Right kidney (tissue), 1 donor: ENCODE measurements at regions not wholly inside any gene's neighbourhood (a gene's known extent, or its start where the extent isn't known, plus 50 kb on each side); places are given as distances from the start of the nearest gene placed in this dataset.

Source experiments
- DNase-seq: peaks from one replicate; pipeline ENCODE4 v3.0.0-alpha.2; 2016

GRCh38 chrX:109843963-109844751 is 111.1 kb upstream of the ACSL4 start:
- no peak for DNase-seq

- DNase-seq: no peak
Observed at GRCh38 chrX:109844986-109845385, 111.9 kb upstream of the ACSL4 start.

DNA sequence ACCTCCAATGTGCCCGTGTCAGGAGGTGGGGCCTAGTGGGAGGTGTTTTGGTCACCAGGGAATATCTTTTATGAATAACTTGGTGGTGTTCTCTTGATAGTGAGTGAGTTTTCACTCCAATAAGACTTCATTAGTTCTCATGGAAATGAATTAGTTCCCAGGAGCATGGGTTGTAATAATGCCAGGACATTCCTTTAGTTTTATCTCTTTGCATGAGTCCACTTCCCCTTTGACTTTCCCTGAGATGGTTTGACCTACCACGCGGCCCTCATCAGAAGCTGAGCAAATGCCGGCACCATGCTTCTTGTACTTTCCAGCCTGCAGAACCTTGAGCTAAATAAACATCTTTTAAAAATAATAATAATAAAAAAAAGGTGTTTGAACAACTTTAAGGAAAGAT is 112.9 kb upstream of the ACSL4 start:
- DNase-seq: no peak

- DNase-seq: no peak
Observed at GRCh38 chrX:109847257-109848187, 114.5 kb upstream of the ACSL4 start.

GRCh38 chrX:109848461-109849050 is 115.5 kb upstream of the ACSL4 start:
- DNase-seq: no peak

DNA sequence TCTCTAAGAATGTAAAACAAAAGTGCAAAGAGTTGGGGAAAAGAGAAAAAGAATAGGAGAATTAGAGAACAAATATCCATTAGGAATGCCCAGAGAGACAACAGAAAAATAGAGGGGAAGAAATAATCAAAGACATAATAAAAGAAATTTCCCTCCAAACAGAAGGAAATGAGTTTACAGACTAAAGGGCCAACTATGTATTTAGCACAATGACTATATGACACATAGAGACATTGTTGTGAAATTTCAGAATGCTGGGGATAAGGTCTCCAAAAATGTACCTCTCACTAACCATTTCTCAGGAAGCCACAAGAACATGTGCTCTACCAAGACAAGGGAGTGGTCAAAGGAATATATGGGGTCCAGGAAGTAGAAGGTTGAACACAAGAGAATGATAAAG is 121.0 kb upstream of the ACSL4 start:
- no peak for DNase-seq

DNA sequence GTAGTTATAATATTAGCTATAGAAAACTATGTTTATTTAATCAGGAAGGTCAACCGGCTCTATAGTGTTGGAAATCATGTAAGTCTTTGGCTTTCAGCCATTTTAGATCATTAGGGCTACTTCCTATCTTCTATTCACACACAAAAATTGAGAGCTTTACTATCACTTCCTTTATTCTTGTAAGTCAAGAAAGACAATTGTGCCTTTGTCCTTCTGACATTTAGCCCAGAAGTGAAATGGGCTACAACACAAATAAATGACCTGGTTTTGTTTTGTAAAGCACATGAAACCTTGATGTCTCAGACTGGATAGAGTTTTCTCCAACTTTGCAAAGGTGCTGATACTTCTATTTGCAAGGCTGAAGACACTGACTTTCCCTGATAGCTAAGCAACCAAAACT is 122.4 kb upstream of the ACSL4 start:
- DNase-seq: no peak

DNA sequence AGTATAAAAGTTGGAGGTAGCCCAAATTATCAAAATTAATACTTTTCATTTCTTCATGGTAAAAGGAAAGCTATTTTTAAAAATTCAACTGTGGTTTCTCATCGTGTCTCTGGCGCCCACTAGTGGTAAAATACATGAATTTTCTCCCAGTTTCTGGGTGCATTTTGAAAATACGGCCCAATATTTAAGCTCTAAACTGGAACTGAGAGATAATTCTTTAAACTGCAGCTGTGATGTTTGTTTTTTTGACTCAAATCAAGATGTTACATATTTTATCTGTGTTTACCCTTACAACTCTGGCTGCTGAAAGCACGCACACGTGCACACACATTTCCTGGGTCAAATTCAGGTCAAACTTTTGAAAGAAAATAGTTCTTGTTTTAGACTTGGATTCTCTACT is 123.9 kb upstream of the ACSL4 start:
- DNase-seq: no peak

DNA sequence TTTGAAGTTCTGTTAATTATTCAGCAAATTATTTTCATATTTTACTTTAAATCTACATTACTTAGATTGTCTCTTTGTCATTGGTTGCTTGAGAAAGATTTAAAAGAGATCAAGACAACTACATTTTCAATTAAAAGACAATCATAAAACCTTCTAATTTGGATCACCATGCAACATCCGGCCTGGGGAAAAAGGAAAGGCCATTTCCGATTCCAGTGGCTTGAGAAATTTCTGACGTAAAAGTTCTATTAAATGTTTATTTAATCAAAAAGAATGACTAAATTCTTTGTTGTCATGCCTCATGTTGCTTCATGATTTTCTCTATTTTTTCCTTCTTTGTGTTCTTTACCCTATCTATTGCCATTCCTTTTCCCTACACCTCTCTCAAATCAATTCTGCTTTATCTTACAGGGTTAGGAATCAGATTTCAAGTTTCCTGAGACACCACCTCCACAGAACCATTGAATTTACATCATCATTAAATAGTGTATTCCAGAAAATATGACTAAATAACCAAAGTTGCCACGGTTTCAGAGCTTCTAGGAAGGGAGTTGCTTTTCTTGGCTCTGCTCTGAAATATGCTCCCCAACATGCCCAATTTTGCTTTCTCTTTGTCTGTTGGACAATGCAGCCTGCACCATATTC is 124.6 kb upstream of the ACSL4 start:
- no peak for DNase-seq

DNA sequence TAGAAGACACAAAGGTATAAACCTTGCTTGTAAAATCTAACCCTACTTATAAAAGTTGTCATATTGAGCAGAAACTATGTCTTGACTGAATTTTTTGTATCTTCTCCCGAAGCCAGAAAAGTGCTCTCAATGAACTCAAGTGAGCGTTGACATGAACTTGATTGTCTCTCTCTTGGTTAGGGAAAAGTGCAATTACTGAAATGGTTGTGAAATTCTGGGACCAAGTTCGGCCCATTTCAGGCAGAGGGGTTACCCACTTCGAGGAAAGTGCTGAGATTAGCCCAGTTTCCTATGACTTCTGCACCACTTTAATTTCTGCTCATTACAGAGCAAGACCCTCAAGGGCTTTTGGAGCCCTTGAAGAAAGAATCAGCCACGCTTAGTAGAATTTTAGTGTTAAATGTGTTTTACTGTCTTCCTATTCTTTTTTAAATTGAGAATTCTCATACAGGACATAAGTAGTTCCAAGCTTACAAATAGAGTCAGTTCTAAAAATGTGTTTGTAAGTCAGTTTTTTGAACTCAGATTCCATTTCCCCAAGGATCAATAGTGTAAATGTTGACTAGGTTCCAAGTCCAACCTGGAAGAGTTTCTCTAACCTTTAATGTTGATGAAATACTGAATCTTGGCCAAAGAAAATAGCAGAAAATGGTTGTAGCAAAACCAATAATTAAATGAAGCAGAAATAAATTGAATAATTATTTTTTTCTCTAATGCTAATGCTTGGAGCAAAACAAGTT is 125.7 kb upstream of the ACSL4 start:
- no peak for DNase-seq

GRCh38 chrX:109859651-109860050 is 126.6 kb upstream of the ACSL4 start:
- DNase-seq: no peak

GRCh38 chrX:109862433-109862832 is 129.4 kb upstream of the ACSL4 start:
- no peak for DNase-seq

DNA sequence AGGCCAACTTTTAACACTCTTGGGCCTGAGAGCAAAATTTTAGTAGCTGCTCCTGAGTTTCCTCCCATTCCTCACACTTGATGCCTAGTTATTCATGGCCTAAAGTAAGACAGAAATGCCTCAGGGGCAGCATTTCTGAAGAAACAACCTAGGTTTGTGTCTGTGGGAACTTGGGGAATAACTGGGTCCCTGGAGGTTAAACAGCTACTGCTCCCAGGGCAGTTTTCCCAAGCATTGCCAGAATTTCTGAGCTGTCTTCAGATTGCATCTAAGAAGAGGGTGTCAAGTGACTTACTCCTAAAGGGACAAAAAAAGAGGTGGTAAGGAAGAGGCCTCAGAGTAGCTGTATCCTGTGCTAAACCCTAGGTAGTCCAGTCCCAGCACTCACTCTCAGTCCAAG is 130.8 kb upstream of the ACSL4 start:
- DNase-seq: no peak

- DNase-seq: no peak
Observed at GRCh38 chrX:109871121-109871888, 131.6 kb upstream of the TMEM164 start.

GRCh38 chrX:109872021-109872732 is 130.7 kb upstream of the TMEM164 start:
- no peak for DNase-seq

DNA sequence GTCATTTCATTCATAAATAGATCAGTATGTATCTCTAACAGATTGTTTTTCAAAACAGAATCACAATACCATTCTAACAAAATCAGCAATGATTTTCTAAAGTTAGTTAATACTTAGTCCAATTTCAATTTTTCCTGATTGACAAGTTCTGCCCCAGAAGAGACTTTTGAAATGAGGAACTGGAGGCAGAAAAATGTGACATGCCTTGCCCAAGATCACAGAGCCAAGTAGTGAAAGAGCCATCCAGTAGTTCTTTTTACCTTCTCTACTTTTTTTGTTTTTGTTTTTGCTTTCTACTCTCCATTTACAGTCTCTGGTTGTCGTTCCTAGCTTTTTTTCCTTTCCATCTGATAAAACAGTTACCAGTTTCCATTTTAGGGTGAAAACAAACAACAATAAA is 129.3 kb upstream of the TMEM164 start:
- DNase-seq: no peak

DNA sequence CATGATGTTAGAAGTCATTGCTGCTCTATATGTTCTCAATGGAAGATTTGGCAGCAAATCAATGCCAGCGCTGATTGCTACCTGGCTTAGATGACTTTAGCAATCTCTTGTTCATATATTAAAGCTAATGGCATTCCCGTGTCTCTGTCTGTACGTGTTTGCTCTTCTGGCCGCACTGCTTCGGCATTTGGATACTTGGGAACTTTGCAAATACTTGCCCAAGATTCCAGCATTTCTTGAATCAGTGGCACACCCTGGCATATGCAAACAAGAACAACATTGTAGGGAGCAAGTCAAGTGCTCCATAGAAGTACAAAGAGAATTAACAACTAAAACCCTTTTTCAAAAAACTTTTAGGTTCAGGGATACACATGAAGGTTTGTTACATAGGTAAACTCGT is 128.9 kb upstream of the TMEM164 start:
- DNase-seq: no peak

GRCh38 chrX:109874548-109874947 is 128.4 kb upstream of the TMEM164 start:
- no peak for DNase-seq

GRCh38 chrX:109875831-109876230 is 127.1 kb upstream of the TMEM164 start:
- DNase-seq: no peak

GRCh38 chrX:109878236-109878635 is 124.7 kb upstream of the TMEM164 start:
- DNase-seq: no peak
